ENCODE measurements at regions not wholly inside any gene's neighbourhood (a gene's known extent, or its start where the extent isn't known, plus 50 kb on each side); places are given as distances from the start of the nearest gene placed in this dataset.

GRCh38 chr11:123378096-123378495, 52.0 kb upstream of the GRAMD1B start:
- DNase-seq = no peak

GRCh38 chr11:123377355-123377754, 52.7 kb upstream of the GRAMD1B start:
- DNase-seq = no peak

- DNase-seq = no peak
Measured at GRCh38 chr11:123375832-123376231, 54.2 kb upstream of the GRAMD1B start.

- DNase-seq = no peak
Measured at GRCh38 chr11:123374622-123374968, 55.5 kb upstream of the GRAMD1B start.

GRCh38 chr11:123373754-123374621, 56.1 kb upstream of the GRAMD1B start:
- no peak for DNase-seq

GRCh38 chr11:123371506-123372297, 58.4 kb upstream of the GRAMD1B start:
- no peak for DNase-seq

GRCh38 chr11:123366924-123367323, 63.1 kb upstream of the GRAMD1B start:
- no peak for DNase-seq

GRCh38 chr11:123365955-123366354, 64.1 kb upstream of the GRAMD1B start:
- no peak for DNase-seq

- DNase-seq = no peak
Measured at GRCh38 chr11:123364080-123364479, 66.0 kb upstream of the GRAMD1B start.

- no peak for DNase-seq
Measured at GRCh38 chr11:123363556-123363955, 66.5 kb upstream of the GRAMD1B start.

GRCh38 chr11:123362941-123363340, 67.1 kb upstream of the GRAMD1B start:
- no peak for DNase-seq

- DNase-seq = no peak
Measured at GRCh38 chr11:123362186-123362585, 67.9 kb upstream of the GRAMD1B start.

- no peak for DNase-seq
Measured at GRCh38 chr11:123361110-123361509, 69.0 kb upstream of the GRAMD1B start.

- no peak for DNase-seq
Measured at GRCh38 chr11:123360267-123360936, 69.7 kb upstream of the GRAMD1B start.

GRCh38 chr11:123357990-123358827, 71.9 kb upstream of the GRAMD1B start:
- peak in 1 of 2 donors; percentile 36 for DNase-seq

- no peak for DNase-seq
Measured at GRCh38 chr11:123357353-123357989, 72.6 kb upstream of the GRAMD1B start.

GRCh38 chr11:123356539-123356938, 73.5 kb upstream of the GRAMD1B start:
- DNase-seq = no peak

GRCh38 chr11:123354371-123354975, 75.6 kb upstream of the GRAMD1B start:
- DNase-seq = no peak

- no peak for DNase-seq
Measured at GRCh38 chr11:123351375-123351774, 78.7 kb upstream of the GRAMD1B start.

GRCh38 chr11:123349382-123349781, 80.7 kb upstream of the GRAMD1B start:
- DNase-seq = no peak

GRCh38 chr11:123344790-123345357, 85.2 kb upstream of the GRAMD1B start:
- no peak for DNase-seq
